ENCODE measurements at regions not wholly inside any gene's neighbourhood (a gene's known extent, or its start where the extent isn't known, plus 50 kb on each side); places are given as distances from the start of the nearest gene placed in this dataset.

DNA sequence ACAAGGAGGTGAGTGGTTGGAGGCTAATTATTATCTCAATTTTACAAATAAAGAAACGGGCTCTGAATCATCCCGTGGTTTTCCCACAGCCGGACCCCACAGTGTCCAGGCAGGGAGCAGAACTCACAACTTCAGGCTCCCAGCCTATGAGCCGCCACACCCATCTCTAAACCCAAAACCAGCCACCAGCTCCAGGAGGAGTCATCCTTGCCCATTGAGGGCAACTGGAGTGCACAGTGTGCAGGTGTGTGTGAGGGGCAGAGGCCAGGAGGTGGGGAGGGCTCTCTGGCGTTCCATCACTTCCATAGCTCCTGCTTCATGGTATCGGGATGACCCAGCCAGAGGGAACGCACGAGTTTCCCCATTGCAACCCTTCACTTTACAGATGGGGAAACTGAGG lies 144.5 kb downstream of the CYP26B1 start:
- no peak overlapping the region for H4K91ac ChIP-seq (replicated peaks; ENCODE audit: insufficient read length, low read length)
- H2BK5ac ChIP-seq (ENCODE audit: low read depth, low read length): no peak overlapping the region
- no peak for FAIRE-seq

More for the DNA sequence above, 144.5 kb downstream of the CYP26B1 start:
- no peak for TF ChIP-seq NANOG (IDR thresholded peaks at IDR 0.05; ENCODE audit: insufficient read depth, low read depth, low read length, poor library complexity, severe bottlenecking)
- no peak overlapping the region for H3K4me3 ChIP-seq (ENCODE audit: extremely low read depth in 1 of 4, insufficient read depth in 2 of 4, low read depth in 3 of 4, low read length in 4 of 4)
- H3K79me1 ChIP-seq (ENCODE audit: low read depth, low read length): no peaks in the 10 kb centered on the region
- no peak overlapping the region for H3K14ac ChIP-seq (ENCODE audit: insufficient read length)
- peaks cover 0 to 6% (median 1%) of the 10 kb centered on the region in 4 experiments; a peak in 4 of 7 replicates for H3K4me1 ChIP-seq (replicated peaks in 1 of 4; ENCODE audit: control insufficient read depth in 3 of 4, insufficient read depth in 4 of 4, low read length in 3 of 4)
- H3K27ac ChIP-seq (ENCODE audit: low read depth, low read length): no peak overlapping the region
- CTCF ChIA-PET (ENCODE audit: partially characterized antibody): interaction anchor here (2.0 to 2.1 kb wide), 2 partner anchors 8 to 147 kb away, joined by 6 to 8 read pairs; no protein-coding TSS in a partner anchor
- H3K4ac ChIP-seq (replicated peaks; ENCODE audit: insufficient read length, low read depth, low read length): no peak overlapping the region
- no peak overlapping the region for H2AK5ac ChIP-seq (ENCODE audit: low read depth, low read length)
- H2BK120ac ChIP-seq (replicated peaks; ENCODE audit: low read depth, low read length): no peak overlapping the region
- H3K79me2 ChIP-seq (ENCODE audit: control insufficient read depth in 1 of 2, insufficient read depth in 2 of 2, low read length in 2 of 2): no peaks in the 10 kb centered on the region
- no peak overlapping the region for H4K5ac ChIP-seq (ENCODE audit: insufficient read length, low read depth, low read length)
- no peak overlapping the region for H3K56ac ChIP-seq (replicated peaks; ENCODE audit: insufficient read length, low read depth, low read length)
- no peaks in the 10 kb centered on the region for H4K20me1 ChIP-seq (replicated peaks in 1 of 2; ENCODE audit: control insufficient read depth in 1 of 2, insufficient read depth in 2 of 2, low read length in 2 of 2)
- no peak overlapping the region for H4K8ac ChIP-seq (ENCODE audit: extremely low read depth, insufficient read depth, low read length)
- 81% methylated on average over 8 of the region's 8 CpGs; no CpG with 5 or more reads in 1 of the 2 experiments for WGBS, 2 experiments (ENCODE audit: extremely low coverage in 1 of 2, insufficient coverage in 1 of 2, insufficient read length in 1 of 2, insufficient replicate concordance in 2 of 2, low coverage in 1 of 2, low lambda C conversion rate in 2 of 2, missing lambda C conversion rate in 1 of 2)
- DNase-seq (ENCODE audit: low read depth in 1 of 2, low spot score in 2 of 2): no peak
- H2BK15ac ChIP-seq (ENCODE audit: low read length): no peak overlapping the region
- H3K23me2 ChIP-seq (ENCODE audit: low read depth, low read length): no peaks in the 10 kb centered on the region
- H3K18ac ChIP-seq (ENCODE audit: extremely low read depth, low read length): no peak overlapping the region
- H3K27me3 ChIP-seq (replicated peaks in 1 of 4; ENCODE audit: control insufficient read depth in 3 of 4, extremely low read depth in 1 of 4, insufficient read depth in 3 of 4, low read length in 3 of 4): no peaks in the 10 kb centered on the region; a peak in 1 of 7 replicates
- H2BK12ac ChIP-seq (ENCODE audit: low read depth, low read length): no peak overlapping the region
- H3K9me3 ChIP-seq (ENCODE audit: insufficient read depth in 2 of 2, low read depth in 1 of 2, low read length in 1 of 2): no peaks in the 10 kb centered on the region
- H3K9ac ChIP-seq (replicated peaks in 1 of 4; ENCODE audit: extremely low read depth in 1 of 4, low read depth in 3 of 4, low read length in 3 of 4): no peak overlapping the region
- H3K4me2 ChIP-seq (ENCODE audit: insufficient read depth in 1 of 2, low read depth in 2 of 2, low read length in 2 of 2): no peak overlapping the region
- H2BK20ac ChIP-seq (ENCODE audit: low read length): no peak overlapping the region
- H3K23ac ChIP-seq (ENCODE audit: insufficient read length): no peak overlapping the region
- POLR2A ChIA-PET (ENCODE audit: partially characterized antibody): no interaction called here
- H3K36me3 ChIP-seq (ENCODE audit: control insufficient read depth in 2 of 4, insufficient read depth in 4 of 4, low read length in 3 of 4): no peaks in the 10 kb centered on the region
- no peak overlapping the region for H2AFZ ChIP-seq (ENCODE audit: low read length)
